Mucosa of descending colon (tissue), 3 donors: ENCODE measurements at regions not wholly inside any gene's neighbourhood (a gene's known extent, or its start where the extent isn't known, plus 50 kb on each side); places are given as distances from the start of the nearest gene placed in this dataset.
A peak's percentile ranks its signal among the peaks of the same experiment; 100 is the strongest.

Experiments
- ATAC-seq: fragments of 200-7000 bp; cut with Tn5 transposase; one replicate; pipeline ENCODE4 v1.9.1; 2020; ENCODE audit warnings: mild to moderate bottlenecking, moderate library complexity
- DNase-seq, 3 donors: peaks; one replicate each; pipeline ENCODE4 v3.0.0-alpha.2; 2020
- H3K36me3 ChIP-seq: fragments of 200-600 bp; one replicate; pipeline ENCODE4 v1.8.0; 2021; ENCODE audit warnings: low read depth, mild to moderate bottlenecking
- H3K4me1 ChIP-seq: fragments of 200-600 bp; one replicate; pipeline ENCODE4 v1.8.0; 2021; ENCODE audit warnings: low read depth, mild to moderate bottlenecking
- H3K4me3 ChIP-seq: fragments of 200-600 bp; one replicate; pipeline ENCODE4 v1.8.0; 2021; ENCODE audit warnings: mild to moderate bottlenecking
- H3K9me3 ChIP-seq: fragments of 200-600 bp; one replicate; pipeline ENCODE4 v1.8.0; 2021; ENCODE audit warnings: mild to moderate bottlenecking
- CTCF ChIP-seq: fragments of 200-600 bp; IDR thresholded peaks from one replicate; pipeline ENCODE4 v1.8.0; 2022; ENCODE audit warnings: antibody characterized with exemption, mild to moderate bottlenecking
- intact Hi-C, 2 donors: fragments of 100-400 bp; cut with DNase I in 1 of 2; cut with micrococcal nuclease in 1 of 2; formaldehyde crosslinking; loops; one replicate each; pipeline versions ENCODE4 v1.11.0 to v1.11.1; 2022; cut with DNase I, micrococcal nuclease
- donor health status: DM: no; HTN: no; CAD: no; lungs with moderate emphysema.
- donor health status: DM: no; HTN: no; CAD: no.
- donor health status: DM: no; HTN: yes; CAD: no.

GRCh38 chr1:234694661-234695060 is 84.7 kb upstream of the IRF2BP2 start:
- ATAC-seq: no peak
- intact Hi-C loops: no loop called here

GRCh38 chr1:234692966-234693580 is 83.1 kb upstream of the IRF2BP2 start:
- Histone ChIP-seq H3K4me1 (no peaks in the 10 kb centered on the region), H3K36me3 (no peaks in the 10 kb centered on the region), H3K9me3 (no peaks in the 10 kb centered on the region), H3K4me3 (no peak overlapping the region)
- ATAC-seq: no peak
- intact Hi-C loops: no loop called here
- no peak for TF ChIP-seq CTCF
- DNase-seq: no peak

More at GRCh38 chr1:234694661-234695060, 84.7 kb upstream of the IRF2BP2 start:
- TF ChIP-seq CTCF: no peak
- Histone ChIP-seq H3K9me3 (no peaks in the 10 kb centered on the region), H3K4me3 (no peak overlapping the region), H3K36me3 (no peaks in the 10 kb centered on the region), H3K4me1 (peaks cover 4% of the 10 kb centered on the region)
- no peak for DNase-seq

GRCh38 chr1:234691567-234691966 is 81.6 kb upstream of the IRF2BP2 start:
- ATAC-seq (peak; percentile 84), DNase-seq (no peak)
- Histone ChIP-seq H3K4me3 (no peak overlapping the region), H3K36me3 (no peaks in the 10 kb centered on the region), H3K4me1 (no peaks in the 10 kb centered on the region), H3K9me3 (no peaks in the 10 kb centered on the region)
- TF ChIP-seq CTCF: no peak
- intact Hi-C loops: no loop called here

- ATAC-seq: no peak
Observed at GRCh38 chr1:234690872-234691271, 80.9 kb upstream of the IRF2BP2 start.

GRCh38 chr1:234689236-234689635 is 79.3 kb upstream of the IRF2BP2 start:
- DNase-seq: no peak
- H3K36me3 ChIP-seq: no peaks in the 10 kb centered on the region
- intact Hi-C loops: no loop called here
- no peak for ATAC-seq
- H3K4me1 ChIP-seq: no peaks in the 10 kb centered on the region
- TF ChIP-seq CTCF: no peak
- H3K4me3 ChIP-seq: no peak overlapping the region
- no peaks in the 10 kb centered on the region for H3K9me3 ChIP-seq

More at GRCh38 chr1:234690872-234691271, 80.9 kb upstream of the IRF2BP2 start:
- Histone ChIP-seq H3K9me3 (no peaks in the 10 kb centered on the region), H3K4me3 (no peak overlapping the region), H3K36me3 (no peaks in the 10 kb centered on the region), H3K4me1 (no peaks in the 10 kb centered on the region)
- DNase-seq: no peak
- intact Hi-C loops: no loop called here
- TF ChIP-seq CTCF: no peak

GRCh38 chr1:234687011-234687410 is 77.0 kb upstream of the IRF2BP2 start:
- no peaks in the 10 kb centered on the region for H3K4me1 ChIP-seq
- DNase-seq (no peak), ATAC-seq (no peak)
- no peak overlapping the region for H3K4me3 ChIP-seq
- no peak for TF ChIP-seq CTCF
- no peaks in the 10 kb centered on the region for H3K9me3 ChIP-seq
- intact Hi-C loops: no loop called here
- no peaks in the 10 kb centered on the region for H3K36me3 ChIP-seq
